ENCODE measurements at regions not wholly inside any gene's neighbourhood (a gene's known extent, or its start where the extent isn't known, plus 50 kb on each side); places are given as distances from the start of the nearest gene placed in this dataset.

DNA sequence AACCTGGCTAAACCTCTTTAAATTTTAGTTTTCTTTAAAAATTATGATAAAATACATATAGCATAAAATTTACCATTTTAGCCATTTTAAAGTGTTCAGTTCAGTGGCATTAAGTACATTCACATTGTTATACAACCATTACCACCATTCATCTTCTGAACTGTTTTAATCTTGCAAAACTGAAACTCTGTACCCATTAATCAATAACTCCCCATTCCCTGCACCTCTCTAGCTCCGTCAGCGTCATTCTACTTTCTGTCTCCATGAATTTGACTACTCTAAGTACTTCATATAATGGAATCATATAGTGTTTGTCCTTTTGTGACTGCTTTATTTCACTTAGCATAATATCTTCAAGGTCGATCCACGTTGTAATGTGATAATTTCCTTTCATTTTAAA, 75.8 kb upstream of the DDHD1 start:
- Histone ChIP-seq H3K27me3 (ENCODE audit: low read length) (no peaks in the 10 kb centered on the region), H3K4me1 (ENCODE audit: insufficient read depth, low read length) (no peaks in the 10 kb centered on the region), H3K4me2 (ENCODE audit: low read length) (no peak overlapping the region), H3K9ac (ENCODE audit: low read length) (no peak overlapping the region), H3F3A (ENCODE audit: low read length, unreplicated experiment) (no peaks in the 10 kb centered on the region), H3K27ac (ENCODE audit: low read length) (no peak overlapping the region), H3K9me2 (replicated peaks; ENCODE audit: low read length) (no peaks in the 10 kb centered on the region), H3K36me3 (ENCODE audit: low read depth, low read length) (no peaks in the 10 kb centered on the region), H3K4me3 (ENCODE audit: low read length) (no peak overlapping the region), H2AFZ (ENCODE audit: low read length) (no peak overlapping the region), H3K9me3 (ENCODE audit: low read length) (0 out of 2 replicates have a peak, but pooled peaks cover 4% of the 10 kb centered on the region), H4K20me1 (ENCODE audit: low read length) (no peaks in the 10 kb centered on the region), H3K79me2 (ENCODE audit: low read length) (no peaks in the 10 kb centered on the region)
- no peak for ATAC-seq
- TF ChIP-seq EZH2 (IDR thresholded peaks at IDR 0.05; ENCODE audit: low read length, unreplicated experiment) (no peak), EZH2phosphoT487 (IDR thresholded peaks at IDR 0.05; ENCODE audit: borderline replicate concordance, low read length) (no peak)
- TF ChIP-seq, protein P1, sequence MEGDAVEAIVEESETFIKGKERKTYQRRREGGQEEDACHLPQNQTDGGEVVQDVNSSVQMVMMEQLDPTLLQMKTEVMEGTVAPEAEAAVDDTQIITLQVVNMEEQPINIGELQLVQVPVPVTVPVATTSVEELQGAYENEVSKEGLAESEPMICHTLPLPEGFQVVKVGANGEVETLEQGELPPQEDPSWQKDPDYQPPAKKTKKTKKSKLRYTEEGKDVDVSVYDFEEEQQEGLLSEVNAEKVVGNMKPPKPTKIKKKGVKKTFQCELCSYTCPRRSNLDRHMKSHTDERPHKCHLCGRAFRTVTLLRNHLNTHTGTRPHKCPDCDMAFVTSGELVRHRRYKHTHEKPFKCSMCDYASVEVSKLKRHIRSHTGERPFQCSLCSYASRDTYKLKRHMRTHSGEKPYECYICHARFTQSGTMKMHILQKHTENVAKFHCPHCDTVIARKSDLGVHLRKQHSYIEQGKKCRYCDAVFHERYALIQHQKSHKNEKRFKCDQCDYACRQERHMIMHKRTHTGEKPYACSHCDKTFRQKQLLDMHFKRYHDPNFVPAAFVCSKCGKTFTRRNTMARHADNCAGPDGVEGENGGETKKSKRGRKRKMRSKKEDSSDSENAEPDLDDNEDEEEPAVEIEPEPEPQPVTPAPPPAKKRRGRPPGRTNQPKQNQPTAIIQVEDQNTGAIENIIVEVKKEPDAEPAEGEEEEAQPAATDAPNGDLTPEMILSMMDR (conservative IDR thresholded peaks at IDR 0.05; ENCODE audit: low read depth, low read length) = no peak
- intact Hi-C loops (cut with micrococcal nuclease) = no loop called here
- ChIA-PET CTCF (no interaction called here), POLR2A (ENCODE audit: unreplicated experiment) (no interaction called here)
- no peak for DNase-seq
- no TSS peak for BruUV-seq (replicated peaks)

DNA sequence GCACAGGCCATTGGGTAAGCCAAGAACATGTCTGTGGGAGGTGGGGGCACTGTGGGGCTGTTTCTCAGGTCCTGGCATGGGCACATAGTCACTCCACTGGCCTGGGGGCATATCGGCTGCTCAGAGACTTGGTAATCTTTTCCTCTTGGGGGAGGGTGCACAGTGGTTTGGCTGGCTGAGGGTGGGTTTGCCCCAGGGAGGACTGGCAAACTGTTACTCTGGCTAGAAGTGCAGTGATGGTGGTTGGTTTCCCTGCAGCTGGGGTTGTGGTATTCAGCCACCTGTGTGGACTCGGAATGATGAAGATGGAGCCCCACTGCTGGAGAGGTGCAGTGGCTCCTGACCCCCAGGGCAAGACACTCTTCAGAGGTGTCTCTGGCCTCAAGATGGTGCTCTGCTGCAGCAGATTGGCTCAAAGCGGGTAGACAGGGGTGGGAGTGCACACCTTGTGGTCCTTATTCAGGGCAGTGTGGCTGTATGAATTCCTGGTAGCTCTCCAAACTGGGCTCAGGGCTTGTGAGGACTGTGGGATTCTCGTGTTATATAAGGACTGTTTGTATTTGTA, 74.1 kb upstream of the DDHD1 start:
- ChIA-PET POLR2A (ENCODE audit: unreplicated experiment) (no interaction called here), CTCF (no interaction called here)
- Histone ChIP-seq H2AFZ (ENCODE audit: low read length) (no peak overlapping the region), H3F3A (ENCODE audit: low read length, unreplicated experiment) (no peaks in the 10 kb centered on the region), H4K20me1 (ENCODE audit: low read length) (no peaks in the 10 kb centered on the region), H3K4me2 (ENCODE audit: low read length) (no peak overlapping the region), H3K9me2 (replicated peaks; ENCODE audit: low read length) (no peaks in the 10 kb centered on the region), H3K79me2 (ENCODE audit: low read length) (no peaks in the 10 kb centered on the region), H3K9ac (ENCODE audit: low read length) (no peak overlapping the region), H3K9me3 (ENCODE audit: low read length) (0 out of 2 replicates have a peak, but pooled peaks cover 4% of the 10 kb centered on the region), H3K4me3 (ENCODE audit: low read length) (no peak overlapping the region), H3K36me3 (ENCODE audit: low read depth, low read length) (no peaks in the 10 kb centered on the region), H3K4me1 (ENCODE audit: insufficient read depth, low read length) (no peaks in the 10 kb centered on the region), H3K27me3 (ENCODE audit: low read length) (no peaks in the 10 kb centered on the region), H3K27ac (ENCODE audit: low read length) (no peak overlapping the region)
- TF ChIP-seq EZH2 (IDR thresholded peaks at IDR 0.05; ENCODE audit: low read length, unreplicated experiment) (no peak), EZH2phosphoT487 (IDR thresholded peaks at IDR 0.05; ENCODE audit: borderline replicate concordance, low read length) (no peak)
- TF ChIP-seq, protein P1 (conservative IDR thresholded peaks at IDR 0.05; ENCODE audit: low read depth, low read length) = no peak
- no TSS peak for BruUV-seq (replicated peaks)
- DNase-seq = no peak
- no peak for ATAC-seq
- intact Hi-C loops (cut with micrococcal nuclease) = no loop called here

DNA sequence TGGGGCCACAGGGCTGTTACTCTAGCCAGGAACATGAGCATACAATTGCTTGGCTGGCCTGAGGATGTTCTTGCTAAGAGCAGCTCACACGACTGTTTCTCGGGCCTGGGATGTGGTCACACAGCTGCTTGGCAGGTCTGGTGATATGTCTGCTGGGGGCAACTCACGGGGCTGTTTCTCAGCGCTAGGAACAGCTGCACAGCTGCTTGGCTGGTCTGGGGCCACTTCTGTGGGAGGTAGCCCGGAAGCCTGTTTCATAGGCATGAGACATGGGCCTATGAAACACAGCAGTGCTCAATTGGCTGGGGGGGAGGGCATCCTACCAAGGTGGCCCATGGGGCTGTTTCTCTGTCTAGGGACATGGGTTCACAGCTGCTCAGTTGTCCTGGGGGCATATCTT, 73.4 kb upstream of the DDHD1 start:
- Histone ChIP-seq H2AFZ (ENCODE audit: low read length) (no peak overlapping the region), H3K9ac (ENCODE audit: low read length) (no peak overlapping the region), H3K4me3 (ENCODE audit: low read length) (no peak overlapping the region), H3K9me2 (replicated peaks; ENCODE audit: low read length) (no peaks in the 10 kb centered on the region), H3K4me1 (ENCODE audit: insufficient read depth, low read length) (no peaks in the 10 kb centered on the region), H3K36me3 (ENCODE audit: low read depth, low read length) (no peaks in the 10 kb centered on the region), H3F3A (ENCODE audit: low read length, unreplicated experiment) (no peaks in the 10 kb centered on the region), H3K4me2 (ENCODE audit: low read length) (no peak overlapping the region), H3K9me3 (ENCODE audit: low read length) (0 out of 2 replicates have a peak, but pooled peaks cover 4% of the 10 kb centered on the region), H3K79me2 (ENCODE audit: low read length) (no peaks in the 10 kb centered on the region), H4K20me1 (ENCODE audit: low read length) (no peaks in the 10 kb centered on the region), H3K27me3 (ENCODE audit: low read length) (no peaks in the 10 kb centered on the region), H3K27ac (ENCODE audit: low read length) (no peak overlapping the region)
- TF ChIP-seq EZH2phosphoT487 (IDR thresholded peaks at IDR 0.05; ENCODE audit: borderline replicate concordance, low read length) (no peak), EZH2 (IDR thresholded peaks at IDR 0.05; ENCODE audit: low read length, unreplicated experiment) (no peak)
- TF ChIP-seq, protein P1 (conservative IDR thresholded peaks at IDR 0.05; ENCODE audit: low read depth, low read length) = no peak
- intact Hi-C loops (cut with micrococcal nuclease) = no loop called here
- BruUV-seq (replicated peaks) = no TSS peak
- no peak for DNase-seq
- no peak for ATAC-seq
- ChIA-PET CTCF (no interaction called here), POLR2A (ENCODE audit: unreplicated experiment) (no interaction called here)

Measured in PC-3 (cell line).